GM12892 (cell line): ENCODE measurements at regions not wholly inside any gene's neighbourhood (a gene's known extent, or its start where the extent isn't known, plus 50 kb on each side); places are given as distances from the start of the nearest gene placed in this dataset.

Experiments used
- POLR2A ChIP-seq: IDR thresholded peaks from 2 replicates; pipeline ENCODE4 v1.6.1; 2011; ENCODE audit warnings: low read depth, low read length, control low read depth
- TAF1 ChIP-seq: IDR thresholded peaks from 2 replicates; pipeline ENCODE4 v1.6.1; 2011; ENCODE audit warnings: low read depth, mild to moderate bottlenecking, control low read depth, low read length, borderline replicate concordance

GRCh38 chr6:112457886-112458285 lies 110.8 kb downstream of the RFPL4B start:
- TF ChIP-seq TAF1 = no peak
- no peak for TF ChIP-seq POLR2A
